Body of pancreas (tissue), 4 donors: ENCODE measurements at regions not wholly inside any gene's neighbourhood (a gene's known extent, or its start where the extent isn't known, plus 50 kb on each side); places are given as distances from the start of the nearest gene placed in this dataset.

Experiments
- CTCF ChIP-seq, 7 experiments: fragments of 450-650 bp in 4 of 7; fragments of 200-600 bp in 3 of 7; sonication (generic) in 3 of 7; IDR thresholded peaks; one replicate each; pipeline ENCODE4 v1.5.1; 2016 to 2019; ENCODE audit warnings: antibody characterized with exemption in 7 of 7
- POLR2A ChIP-seq, 3 donors: fragments of 450-650 bp; IDR thresholded peaks; one replicate each; pipeline ENCODE4 v1.6.1; 2016; ENCODE audit warnings: antibody characterized with exemption in 3 of 3, mild to moderate bottlenecking in 2 of 3

- TF ChIP-seq CTCF (IDR thresholded peaks at IDR 0.05), result no peak
- TF ChIP-seq POLR2A (IDR thresholded peaks at IDR 0.05), result no peak
These were observed 237.2 kb upstream of the SYT10 start for GRCh38 chr12:33676866-33677265.
